ENCODE measurements at regions not wholly inside any gene's neighbourhood (a gene's known extent, or its start where the extent isn't known, plus 50 kb on each side); places are given as distances from the start of the nearest gene placed in this dataset.
A peak's percentile ranks its signal among the peaks of the same experiment; 100 is the strongest.

GRCh38 chr2:64260817-64261216 is 116.6 kb upstream of the PELI1 start:
- TF ChIP-seq CTCF (IDR thresholded peaks at IDR 0.05; ENCODE audit: poor library complexity) (no peak), EZH2 (IDR thresholded peaks at IDR 0.05; ENCODE audit: borderline replicate concordance) (no peak), EZH2phosphoT487 (IDR thresholded peaks at IDR 0.05; ENCODE audit: low read depth, severe bottlenecking, unreplicated experiment) (no peak)
- Histone ChIP-seq H3K9me2 (replicated peaks; ENCODE audit: insufficient read depth) (no peaks in the 10 kb centered on the region), H3K9me3 (ENCODE audit: low read depth) (no peaks in the 10 kb centered on the region), H2AFZ (no peak overlapping the region), H3K4me2 (no peak overlapping the region), H3K79me2 (no peaks in the 10 kb centered on the region), H3K4me3 (no peak overlapping the region), H3K36me3 (replicated peaks; ENCODE audit: insufficient read depth, low read depth) (no peaks in the 10 kb centered on the region), H3K27ac (peak overlapping the region; percentile 82), H3K27me3 (no peaks in the 10 kb centered on the region), H3K4me1 (ENCODE audit: insufficient read depth) (peaks cover 48% of the 10 kb centered on the region), H4K20me1 (ENCODE audit: insufficient read depth, poor library complexity, severe bottlenecking) (no peaks in the 10 kb centered on the region)
- DNase-seq (ENCODE audit: low spot score), result no peak
- WGBS (ENCODE audit: low lambda C conversion rate, missing lambda C conversion rate), result 68% methylated on average over 9 of the region's 9 CpGs

GRCh38 chr2:64262071-64262470 is 117.9 kb upstream of the PELI1 start:
- no peaks in the 10 kb centered on the region for H3K79me2 ChIP-seq
- no peak overlapping the region for H3K4me3 ChIP-seq
- no peaks in the 10 kb centered on the region for H4K20me1 ChIP-seq (ENCODE audit: insufficient read depth, poor library complexity, severe bottlenecking)
- DNase-seq (ENCODE audit: low spot score), result peak; percentile 78
- TF ChIP-seq EZH2 (IDR thresholded peaks at IDR 0.05; ENCODE audit: borderline replicate concordance) (no peak), EZH2phosphoT487 (IDR thresholded peaks at IDR 0.05; ENCODE audit: low read depth, severe bottlenecking, unreplicated experiment) (no peak), CTCF (IDR thresholded peaks at IDR 0.05; ENCODE audit: poor library complexity) (no peak)
- no peak overlapping the region for H3K4me2 ChIP-seq
- H3K27ac ChIP-seq, result peak overlapping the region; percentile 83
- H3K36me3 ChIP-seq (replicated peaks; ENCODE audit: insufficient read depth, low read depth), result no peaks in the 10 kb centered on the region
- no peaks in the 10 kb centered on the region for H3K27me3 ChIP-seq
- H2AFZ ChIP-seq, result no peak overlapping the region
- no peaks in the 10 kb centered on the region for H3K9me2 ChIP-seq (replicated peaks; ENCODE audit: insufficient read depth)
- no peaks in the 10 kb centered on the region for H3K9me3 ChIP-seq (ENCODE audit: low read depth)
- H3K4me1 ChIP-seq (ENCODE audit: insufficient read depth), result peaks cover 48% of the 10 kb centered on the region
- 54% methylated on average over 3 of the region's 3 CpGs for WGBS (ENCODE audit: low lambda C conversion rate, missing lambda C conversion rate)

GRCh38 chr2:64262816-64263215 is 118.6 kb upstream of the PELI1 start:
- no peak overlapping the region for H3K4me3 ChIP-seq
- H3K4me1 ChIP-seq (ENCODE audit: insufficient read depth), result peaks cover 48% of the 10 kb centered on the region
- no peak overlapping the region for H2AFZ ChIP-seq
- no peak for DNase-seq (ENCODE audit: low spot score)
- 95% methylated on average over 3 of the region's 3 CpGs for whole genome bisulfite sequencing (ENCODE audit: low lambda C conversion rate, missing lambda C conversion rate)
- no peaks in the 10 kb centered on the region for H3K9me3 ChIP-seq (ENCODE audit: low read depth)
- H3K27me3 ChIP-seq, result no peaks in the 10 kb centered on the region
- no peak overlapping the region for H3K4me2 ChIP-seq
- H3K36me3 ChIP-seq (replicated peaks; ENCODE audit: insufficient read depth, low read depth), result no peaks in the 10 kb centered on the region
- H3K79me2 ChIP-seq, result no peaks in the 10 kb centered on the region
- no peak for TF ChIP-seq EZH2phosphoT487 (IDR thresholded peaks at IDR 0.05; ENCODE audit: low read depth, severe bottlenecking, unreplicated experiment)
- no peak for TF ChIP-seq CTCF (IDR thresholded peaks at IDR 0.05; ENCODE audit: poor library complexity)
- no peak for TF ChIP-seq EZH2 (IDR thresholded peaks at IDR 0.05; ENCODE audit: borderline replicate concordance)
- no peaks in the 10 kb centered on the region for H4K20me1 ChIP-seq (ENCODE audit: insufficient read depth, poor library complexity, severe bottlenecking)
- H3K27ac ChIP-seq, result peak overlapping the region; percentile 83
- H3K9me2 ChIP-seq (replicated peaks; ENCODE audit: insufficient read depth), result no peaks in the 10 kb centered on the region

GRCh38 chr2:64263315-64263714 is 119.1 kb upstream of the PELI1 start:
- TF ChIP-seq EZH2phosphoT487 (IDR thresholded peaks at IDR 0.05; ENCODE audit: low read depth, severe bottlenecking, unreplicated experiment), result no peak
- no peak for TF ChIP-seq EZH2 (IDR thresholded peaks at IDR 0.05; ENCODE audit: borderline replicate concordance)
- no peak for TF ChIP-seq CTCF (IDR thresholded peaks at IDR 0.05; ENCODE audit: poor library complexity)
- H3K27me3 ChIP-seq, result no peaks in the 10 kb centered on the region
- 32% methylated on average over 6 of the region's 6 CpGs for WGBS (ENCODE audit: low lambda C conversion rate, missing lambda C conversion rate)
- peak; percentile 65 for DNase-seq (ENCODE audit: low spot score)
- no peaks in the 10 kb centered on the region for H3K36me3 ChIP-seq (replicated peaks; ENCODE audit: insufficient read depth, low read depth)
- no peaks in the 10 kb centered on the region for H4K20me1 ChIP-seq (ENCODE audit: insufficient read depth, poor library complexity, severe bottlenecking)
- no peaks in the 10 kb centered on the region for H3K9me3 ChIP-seq (ENCODE audit: low read depth)
- no peaks in the 10 kb centered on the region for H3K79me2 ChIP-seq
- peaks cover 44% of the 10 kb centered on the region for H3K4me1 ChIP-seq (ENCODE audit: insufficient read depth)
- H2AFZ ChIP-seq, result no peak overlapping the region
- H3K4me3 ChIP-seq, result no peak overlapping the region
- H3K4me2 ChIP-seq, result peak overlapping the region; percentile 37
- peak overlapping the region; percentile 83 for H3K27ac ChIP-seq
- no peaks in the 10 kb centered on the region for H3K9me2 ChIP-seq (replicated peaks; ENCODE audit: insufficient read depth)
